Panc1 (cell line): ENCODE measurements at regions not wholly inside any gene's neighbourhood (a gene's known extent, or its start where the extent isn't known, plus 50 kb on each side); places are given as distances from the start of the nearest gene placed in this dataset.

Experiments used
- ATAC-seq: fragments of 200-7000 bp; cut with Tn5 transposase; 2 replicates; pipeline ENCODE4 v1.9.1; 2020; ENCODE audit warnings: mild to moderate bottlenecking, moderate library complexity
- BruUV-seq: library from RNA; stranded (reverse); fragments of 400-500 nt; replicated peaks from 2 replicates; lab custom pipeline; 2021; lab: Mats Ljungman, UMichigan
- CTCF ChIA-PET: fragments of 300-600 bp; sonication (Branson Sonifier 250); formaldehyde crosslinking; loops from one replicate; lab custom pipeline; 2022; ENCODE audit warnings: antibody characterized with exemption; lab: Charles Lee
- POLR2A ChIA-PET: fragments of 300-600 bp; sonication (Branson Sonifier 250); formaldehyde crosslinking; loops from one replicate; lab custom pipeline; 2022; ENCODE audit warnings: antibody characterized with exemption; lab: Charles Lee
- DNase-seq: peaks from one replicate; pipeline ENCODE4 v3.0.0-alpha.2; 2010; ENCODE audit warnings: low read depth, low spot score
- H3K27ac ChIP-seq: 2 replicates; pipeline ENCODE4 v1.5.1; 2011; ENCODE audit warnings: mild to moderate bottlenecking, low read length, inconsistent platforms
- H3K27me3 ChIP-seq: fragments of 200-500 bp; sonication (Bioruptor generic); 2 replicates; pipeline ENCODE4 v1.6.0; 2014; ENCODE audit warnings: low read length, inconsistent platforms; ENCODE audit not compliant: control insufficient read depth, insufficient read depth
- H3K36me3 ChIP-seq: fragments of 200-500 bp; sonication (Bioruptor generic); 2 replicates; pipeline ENCODE4 v1.5.1; 2014; ENCODE audit warnings: inconsistent platforms, mild to moderate bottlenecking, low read length, moderate library complexity; ENCODE audit not compliant: control insufficient read depth, insufficient read depth
- H3K4me1 ChIP-seq: 2 replicates; pipeline ENCODE4 v1.5.1; 2011; ENCODE audit warnings: inconsistent platforms, mild to moderate bottlenecking, low read length, moderate library complexity; ENCODE audit not compliant: control insufficient read depth, insufficient read depth
- H3K4me3 ChIP-seq, 2 experiments: 2 replicates each; pipeline ENCODE4 v1.5.1; 2011 to 2012; ENCODE audit warnings: low read depth in 2 of 2, low read length in 2 of 2, mild to moderate bottlenecking in 2 of 2, inconsistent platforms in 1 of 2, moderate library complexity in 1 of 2
- H3K9me3 ChIP-seq: fragments of 200-500 bp; sonication (Bioruptor generic); 2 replicates; pipeline ENCODE4 v1.5.1; 2014; ENCODE audit warnings: low read depth, mild to moderate bottlenecking, inconsistent platforms, low read length, moderate library complexity; ENCODE audit not compliant: control insufficient read depth, insufficient read depth
- POLR2AphosphoS5 ChIP-seq: IDR thresholded peaks from 2 replicates; pipeline ENCODE4 v1.6.1; 2012; ENCODE audit warnings: mild to moderate bottlenecking, low read depth, low read length, moderate library complexity
- SIN3A ChIP-seq: IDR thresholded peaks from 2 replicates; pipeline ENCODE4 v1.6.1; 2012; ENCODE audit warnings: low read depth, mild to moderate bottlenecking, low read length, moderate library complexity, borderline replicate concordance; ENCODE audit not compliant: insufficient read depth
- TCF7L2 ChIP-seq: IDR thresholded peaks from 2 replicates; pipeline ENCODE4 v1.6.1; 2011; ENCODE audit warnings: mild to moderate bottlenecking, low read depth, low read length, inconsistent platforms
- in situ Hi-C: cut with HindIII; loops from 2 replicates; pipeline ENCODE4 v1.10.0; 2016; ENCODE audit warnings: low sequenced_read_pairs, low pct_unique_long_range_greater_than_20kb
- intact Hi-C: fragments of 100-400 bp; cut with micrococcal nuclease; formaldehyde crosslinking; loops from one replicate; pipeline ENCODE4 v1.10.0; 2022; ENCODE audit not compliant: unreplicated experiment
- TF ChIP-seq, protein P1 (sequence below): fragments of 450-650 bp; IDR thresholded peaks from 2 replicates; pipeline ENCODE4 v1.5.1; 2017; ENCODE audit warnings: mild to moderate bottlenecking
- TF ChIP-seq, protein P2 (sequence below), 2 experiments: IDR thresholded peaks; 2 replicates each; pipeline ENCODE4 v1.6.1; 2011 to 2012; ENCODE audit warnings: low read depth in 2 of 2, control low read depth in 1 of 2, low read length in 1 of 2, mild to moderate bottlenecking in 1 of 2, moderate library complexity in 1 of 2; ENCODE audit not compliant: insufficient read depth in 1 of 2

DNA sequence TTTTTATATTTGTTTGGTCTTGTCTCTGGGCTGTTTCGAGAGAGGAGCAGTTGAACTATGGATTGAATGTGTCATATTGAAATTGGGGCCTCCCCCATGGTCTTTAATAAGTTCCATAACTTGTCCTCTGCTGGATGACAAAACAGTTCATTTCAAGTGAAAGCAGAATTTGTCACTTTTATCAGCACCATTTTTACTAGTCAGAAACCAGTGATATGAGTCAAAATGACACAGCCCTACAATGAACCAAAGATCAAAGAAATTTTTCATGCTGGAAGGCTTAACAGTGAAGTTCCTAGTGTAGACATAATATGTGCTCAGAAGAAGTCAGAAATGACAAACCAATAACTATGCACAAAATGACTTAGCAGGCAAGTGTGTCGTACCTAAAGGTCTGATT lies 133.6 kb upstream of the VWC2 start:
- POLR2A ChIA-PET = no interaction called here
- Histone ChIP-seq H3K27me3 (no peaks in the 10 kb centered on the region), H3K9me3 (no peaks in the 10 kb centered on the region), H3K4me3 (no peak overlapping the region), H3K27ac (no peak overlapping the region), H3K4me1 (no peaks in the 10 kb centered on the region), H3K36me3 (no peaks in the 10 kb centered on the region)
- ATAC-seq (no peak), DNase-seq (no peak)
- TF ChIP-seq, protein P1, sequence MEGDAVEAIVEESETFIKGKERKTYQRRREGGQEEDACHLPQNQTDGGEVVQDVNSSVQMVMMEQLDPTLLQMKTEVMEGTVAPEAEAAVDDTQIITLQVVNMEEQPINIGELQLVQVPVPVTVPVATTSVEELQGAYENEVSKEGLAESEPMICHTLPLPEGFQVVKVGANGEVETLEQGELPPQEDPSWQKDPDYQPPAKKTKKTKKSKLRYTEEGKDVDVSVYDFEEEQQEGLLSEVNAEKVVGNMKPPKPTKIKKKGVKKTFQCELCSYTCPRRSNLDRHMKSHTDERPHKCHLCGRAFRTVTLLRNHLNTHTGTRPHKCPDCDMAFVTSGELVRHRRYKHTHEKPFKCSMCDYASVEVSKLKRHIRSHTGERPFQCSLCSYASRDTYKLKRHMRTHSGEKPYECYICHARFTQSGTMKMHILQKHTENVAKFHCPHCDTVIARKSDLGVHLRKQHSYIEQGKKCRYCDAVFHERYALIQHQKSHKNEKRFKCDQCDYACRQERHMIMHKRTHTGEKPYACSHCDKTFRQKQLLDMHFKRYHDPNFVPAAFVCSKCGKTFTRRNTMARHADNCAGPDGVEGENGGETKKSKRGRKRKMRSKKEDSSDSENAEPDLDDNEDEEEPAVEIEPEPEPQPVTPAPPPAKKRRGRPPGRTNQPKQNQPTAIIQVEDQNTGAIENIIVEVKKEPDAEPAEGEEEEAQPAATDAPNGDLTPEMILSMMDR = no peak
- TF ChIP-seq SIN3A = no peak
- TF ChIP-seq POLR2AphosphoS5 = no peak
- no peak for TF ChIP-seq TCF7L2
- TF ChIP-seq, protein P2, sequence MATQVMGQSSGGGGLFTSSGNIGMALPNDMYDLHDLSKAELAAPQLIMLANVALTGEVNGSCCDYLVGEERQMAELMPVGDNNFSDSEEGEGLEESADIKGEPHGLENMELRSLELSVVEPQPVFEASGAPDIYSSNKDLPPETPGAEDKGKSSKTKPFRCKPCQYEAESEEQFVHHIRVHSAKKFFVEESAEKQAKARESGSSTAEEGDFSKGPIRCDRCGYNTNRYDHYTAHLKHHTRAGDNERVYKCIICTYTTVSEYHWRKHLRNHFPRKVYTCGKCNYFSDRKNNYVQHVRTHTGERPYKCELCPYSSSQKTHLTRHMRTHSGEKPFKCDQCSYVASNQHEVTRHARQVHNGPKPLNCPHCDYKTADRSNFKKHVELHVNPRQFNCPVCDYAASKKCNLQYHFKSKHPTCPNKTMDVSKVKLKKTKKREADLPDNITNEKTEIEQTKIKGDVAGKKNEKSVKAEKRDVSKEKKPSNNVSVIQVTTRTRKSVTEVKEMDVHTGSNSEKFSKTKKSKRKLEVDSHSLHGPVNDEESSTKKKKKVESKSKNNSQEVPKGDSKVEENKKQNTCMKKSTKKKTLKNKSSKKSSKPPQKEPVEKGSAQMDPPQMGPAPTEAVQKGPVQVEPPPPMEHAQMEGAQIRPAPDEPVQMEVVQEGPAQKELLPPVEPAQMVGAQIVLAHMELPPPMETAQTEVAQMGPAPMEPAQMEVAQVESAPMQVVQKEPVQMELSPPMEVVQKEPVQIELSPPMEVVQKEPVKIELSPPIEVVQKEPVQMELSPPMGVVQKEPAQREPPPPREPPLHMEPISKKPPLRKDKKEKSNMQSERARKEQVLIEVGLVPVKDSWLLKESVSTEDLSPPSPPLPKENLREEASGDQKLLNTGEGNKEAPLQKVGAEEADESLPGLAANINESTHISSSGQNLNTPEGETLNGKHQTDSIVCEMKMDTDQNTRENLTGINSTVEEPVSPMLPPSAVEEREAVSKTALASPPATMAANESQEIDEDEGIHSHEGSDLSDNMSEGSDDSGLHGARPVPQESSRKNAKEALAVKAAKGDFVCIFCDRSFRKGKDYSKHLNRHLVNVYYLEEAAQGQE (IDR thresholded peaks at IDR 0.05; ENCODE audit: insufficient read depth in 1 of 2, low read depth in 2 of 2, low read length in 1 of 2) = no peak
- intact Hi-C loops = no loop called here
- in situ Hi-C loops = no loop called here
- CTCF ChIA-PET = no interaction called here
- no TSS peak for BruUV-seq

DNA sequence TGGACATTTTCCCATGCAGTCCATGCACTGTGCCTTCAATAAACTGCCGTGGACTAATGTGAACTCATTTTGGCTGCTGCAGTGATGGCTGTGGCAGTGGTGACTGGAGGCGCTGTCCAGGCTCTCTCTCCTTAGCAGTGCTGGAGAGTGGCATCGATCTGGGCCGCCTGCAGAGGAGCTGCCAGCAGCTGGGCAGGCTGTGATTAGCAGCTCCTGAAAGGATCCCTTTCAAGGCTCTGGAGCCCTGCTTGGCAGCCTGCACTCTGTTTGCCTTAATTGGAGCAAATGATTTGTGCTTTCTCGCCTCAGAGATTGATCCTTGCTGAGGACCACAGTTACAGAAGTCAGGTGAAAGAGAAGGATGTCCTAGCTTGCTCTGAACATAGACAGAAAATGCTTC lies 130.1 kb upstream of the VWC2 start:
- BruUV-seq = no TSS peak
- Histone ChIP-seq H3K27ac (no peak overlapping the region), H3K27me3 (no peaks in the 10 kb centered on the region), H3K9me3 (no peaks in the 10 kb centered on the region), H3K4me3 (no peak overlapping the region), H3K36me3 (no peaks in the 10 kb centered on the region), H3K4me1 (no peaks in the 10 kb centered on the region)
- no peak for ATAC-seq
- in situ Hi-C loops (no loop called here), intact Hi-C loops (no loop called here)
- CTCF ChIA-PET = no interaction called here
- TF ChIP-seq, protein P2 (IDR thresholded peaks at IDR 0.05; ENCODE audit: insufficient read depth in 1 of 2, low read depth in 2 of 2, low read length in 1 of 2) = peak in 1 of 2 experiments; percentile 38; a peak in 2 of 4 replicates
- TF ChIP-seq TCF7L2 = no peak
- no peak for DNase-seq
- POLR2A ChIA-PET = no interaction called here
